Ramos (cell line): ENCODE measurements at regions not wholly inside any gene's neighbourhood (a gene's known extent, or its start where the extent isn't known, plus 50 kb on each side); places are given as distances from the start of the nearest gene placed in this dataset.

Experiments
- in situ Hi-C: fragments of 300-500 bp; cut with MboI; formaldehyde crosslinking; loops from one replicate; pipeline ENCODE4 v1.14.3; 2022; ENCODE audit warnings: low sequenced_read_pairs; ENCODE audit not compliant: unreplicated experiment

DNA sequence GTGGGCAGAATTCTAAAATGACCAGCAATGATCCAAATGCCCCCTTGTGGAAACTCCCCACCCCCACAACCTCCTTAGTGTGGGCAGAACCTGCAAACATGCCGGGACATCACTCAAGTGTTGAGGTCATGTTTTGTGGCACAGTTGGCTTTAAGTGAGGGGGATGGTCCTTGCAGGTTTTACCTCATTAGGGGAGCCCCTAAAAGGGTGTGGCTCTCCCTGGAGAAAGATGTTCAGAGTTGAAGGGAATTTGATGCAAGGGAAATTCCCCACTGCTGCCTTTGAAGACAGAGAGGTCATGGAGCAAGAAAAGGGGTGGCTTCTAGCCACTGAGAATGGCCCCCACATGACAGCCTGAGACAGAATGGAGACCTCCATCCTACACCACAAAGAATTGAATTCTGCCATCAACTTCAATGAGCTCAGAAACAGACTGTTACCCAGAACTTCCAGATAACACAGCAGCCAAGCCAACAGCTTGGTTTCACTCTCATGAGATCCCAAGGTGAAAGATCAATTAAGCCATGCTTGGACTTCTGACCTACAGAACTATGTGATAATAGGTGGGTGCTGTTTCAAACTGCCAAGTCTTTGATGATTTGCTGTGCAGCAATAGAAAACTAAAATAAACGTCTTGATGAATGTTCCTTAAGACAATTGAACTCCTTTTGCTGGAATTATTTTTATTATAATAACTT is 103.4 kb downstream of the MED10 start:
- in situ Hi-C loops, result no loop called here

DNA sequence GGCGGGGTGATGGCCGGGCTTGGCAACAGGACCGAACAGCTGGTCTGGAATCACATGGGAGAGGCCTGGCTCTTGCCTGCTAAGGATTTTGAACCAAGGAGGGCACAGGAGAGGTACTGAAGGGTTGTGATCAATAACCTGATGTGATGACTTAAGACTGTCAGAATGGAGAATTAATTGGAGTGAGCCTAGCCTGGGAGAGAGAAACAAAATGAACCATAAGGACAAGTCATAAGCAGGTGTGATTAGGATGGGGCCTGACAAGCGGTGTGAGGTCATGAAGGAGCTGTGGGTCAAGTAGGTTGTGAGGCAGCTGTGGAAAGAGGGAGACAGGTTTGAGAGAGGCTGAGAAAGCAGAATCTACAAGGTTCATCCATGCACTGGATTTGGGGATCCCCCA is 104.6 kb downstream of the MED10 start:
- in situ Hi-C loops, result no loop called here

DNA sequence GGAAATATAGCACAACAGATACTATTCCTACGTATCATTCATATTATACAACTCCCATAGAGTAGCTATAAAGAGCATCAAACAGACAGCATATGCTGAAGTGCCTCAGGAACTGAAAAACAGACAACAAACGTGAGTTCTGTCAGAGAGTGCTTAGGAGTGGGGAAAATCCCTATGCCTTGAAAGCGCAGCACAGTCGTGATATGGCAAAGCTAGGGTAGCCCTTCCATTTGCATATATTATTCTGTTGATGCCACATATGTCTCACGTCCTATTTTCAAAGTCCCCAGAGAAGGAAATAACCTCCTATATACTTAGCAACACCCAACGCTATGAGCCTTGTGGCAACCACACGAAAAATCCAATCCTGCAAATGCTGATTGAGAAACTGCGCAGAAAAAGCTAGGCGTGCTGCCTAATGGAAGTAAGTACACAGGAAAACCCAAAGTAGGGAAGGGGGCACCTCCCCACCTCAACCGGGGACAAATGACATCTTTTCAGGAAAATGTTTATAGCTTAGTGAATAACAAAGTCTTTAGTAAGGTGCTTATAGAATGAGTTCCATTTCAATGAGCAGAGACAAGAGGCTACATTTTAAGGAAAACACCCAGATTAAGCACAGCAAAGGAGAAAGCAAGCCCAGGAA is 105.1 kb downstream of the MED10 start:
- in situ Hi-C loops, result no loop called here

DNA sequence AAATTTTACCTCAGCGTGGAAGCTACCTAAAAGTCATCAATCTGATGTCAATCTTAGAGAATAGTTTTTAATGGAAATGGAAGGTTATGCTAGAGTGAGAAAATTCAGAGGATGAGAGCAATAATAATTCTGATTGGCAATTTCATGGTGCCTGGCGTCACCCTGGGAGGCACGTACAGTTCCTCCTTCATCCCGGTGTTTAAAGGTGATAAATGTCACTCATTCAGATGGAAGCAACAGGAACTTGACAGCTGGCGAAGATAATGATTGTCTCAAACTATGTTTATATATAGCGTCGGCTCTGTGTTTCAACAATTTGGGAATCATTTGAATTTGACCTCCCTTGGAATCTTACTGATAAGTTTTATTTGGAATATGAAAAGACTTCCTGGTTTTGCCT is 108.4 kb downstream of the MED10 start:
- in situ Hi-C loops, result no loop called here

DNA sequence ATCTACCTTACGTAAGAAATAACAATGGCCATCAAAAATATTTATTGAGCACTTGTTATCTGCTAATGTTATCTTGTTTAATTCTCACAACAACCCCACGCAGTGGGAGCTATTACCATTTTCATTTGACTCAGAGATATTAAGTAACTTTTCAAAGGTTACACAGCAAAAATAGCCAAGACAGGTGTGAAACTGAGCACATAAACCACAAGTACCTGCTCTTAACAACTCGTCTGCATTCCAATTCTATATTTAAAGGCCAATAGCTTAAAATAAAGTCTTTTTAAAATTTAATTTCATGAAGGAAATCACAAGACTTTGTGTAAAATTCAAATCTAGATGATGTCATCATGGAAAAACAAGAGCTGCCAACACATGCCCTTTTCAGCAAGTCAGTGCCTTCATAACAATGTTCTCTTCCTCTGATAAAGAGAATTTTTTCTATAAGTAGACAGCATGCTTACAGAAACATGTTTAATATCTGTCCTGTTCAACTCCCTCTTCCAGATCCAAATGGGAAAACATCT is 111.6 kb downstream of the MED10 start:
- in situ Hi-C loops, result no loop called here

DNA sequence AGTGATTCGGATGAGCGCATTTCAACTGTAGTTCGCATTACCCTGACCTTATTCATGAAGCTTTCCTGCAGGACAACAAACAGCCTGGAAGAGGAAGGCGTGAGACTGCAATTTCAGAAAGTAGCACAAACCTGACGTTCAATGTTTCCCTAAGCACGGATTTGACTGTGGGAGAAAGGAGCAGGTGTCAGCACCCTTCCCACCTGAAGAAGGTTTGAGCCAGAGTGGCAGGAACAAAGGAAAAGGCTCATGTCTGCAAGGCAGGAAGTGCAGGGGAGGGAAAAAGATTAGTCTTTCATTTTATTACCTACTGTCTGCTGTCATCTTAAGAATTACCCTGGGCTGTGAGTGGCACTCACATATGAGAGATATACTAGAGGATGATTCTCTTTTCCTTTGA is 114.0 kb downstream of the MED10 start:
- in situ Hi-C loops, result no loop called here

DNA sequence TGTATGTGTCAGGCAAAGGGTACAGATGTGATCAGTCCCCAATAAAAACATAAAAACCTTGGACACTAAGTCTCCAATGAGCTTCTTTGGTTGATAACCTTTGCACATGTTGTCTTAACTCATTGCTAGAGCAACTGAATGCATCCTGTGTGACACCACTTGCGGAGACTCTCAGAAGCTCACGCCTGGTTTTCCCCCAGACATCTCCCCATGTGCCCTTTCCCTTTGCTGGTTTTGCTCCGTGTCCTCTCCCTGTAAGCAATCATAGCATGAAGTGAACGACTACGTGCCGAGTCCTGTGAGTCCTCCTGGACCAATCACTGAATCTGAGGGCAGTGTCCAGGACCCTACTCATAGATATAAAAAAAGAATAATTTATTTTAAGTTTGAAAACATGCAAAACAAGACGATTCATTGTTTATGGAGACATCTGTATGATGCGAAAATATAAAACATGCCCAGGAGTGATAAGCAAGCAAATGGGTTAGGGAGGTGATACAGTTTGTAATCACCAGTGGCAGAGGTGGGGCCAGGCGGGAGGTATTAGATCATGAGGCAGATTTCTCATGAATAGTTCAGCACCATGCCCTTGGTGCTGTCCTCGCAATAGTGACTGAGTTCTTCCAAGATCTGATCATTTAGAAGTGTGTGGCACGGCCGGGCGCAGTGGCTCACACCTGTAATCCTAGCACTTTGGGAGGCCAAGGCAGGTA is 115.5 kb downstream of the MED10 start:
- in situ Hi-C loops, result no loop called here

DNA sequence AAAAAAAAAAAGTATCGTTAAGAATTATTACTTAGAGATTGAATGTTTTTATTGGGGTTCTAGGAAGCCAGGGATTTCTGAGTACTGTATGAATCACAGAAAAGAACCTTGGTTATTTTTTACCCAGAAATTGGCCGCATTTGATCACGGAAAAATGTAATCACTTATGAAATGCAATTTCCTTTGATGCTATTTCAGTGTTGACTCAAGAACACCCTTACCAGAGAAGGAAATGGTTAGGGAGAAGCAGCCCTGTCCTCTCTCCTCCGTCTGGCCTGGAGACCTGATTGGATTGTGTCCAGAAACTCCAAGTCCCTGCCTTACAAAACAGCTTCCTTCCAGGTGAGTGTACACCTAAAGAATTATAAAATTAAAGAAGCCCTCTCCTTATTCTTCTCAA is 116.7 kb downstream of the MED10 start:
- in situ Hi-C loops, result no loop called here

DNA sequence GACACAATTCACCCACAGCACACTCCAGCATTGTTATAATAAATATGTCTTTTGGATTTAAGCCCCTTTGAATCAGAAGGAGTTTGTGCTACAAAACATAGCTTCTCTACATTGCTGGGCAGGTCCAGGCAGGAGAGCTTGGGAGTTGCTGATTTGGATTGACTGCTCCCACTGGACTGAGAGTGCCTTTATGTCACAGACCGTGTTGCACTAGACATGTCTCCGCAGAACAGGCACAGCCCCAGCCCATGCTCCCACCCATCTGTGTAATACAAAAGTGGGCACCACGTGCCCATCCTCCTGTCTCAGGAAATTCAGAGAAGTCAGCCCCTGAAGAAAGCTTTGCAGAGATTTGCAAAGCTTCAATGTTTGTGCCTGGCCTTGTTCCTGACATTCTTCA is 117.1 kb downstream of the MED10 start:
- in situ Hi-C loops, result no loop called here

DNA sequence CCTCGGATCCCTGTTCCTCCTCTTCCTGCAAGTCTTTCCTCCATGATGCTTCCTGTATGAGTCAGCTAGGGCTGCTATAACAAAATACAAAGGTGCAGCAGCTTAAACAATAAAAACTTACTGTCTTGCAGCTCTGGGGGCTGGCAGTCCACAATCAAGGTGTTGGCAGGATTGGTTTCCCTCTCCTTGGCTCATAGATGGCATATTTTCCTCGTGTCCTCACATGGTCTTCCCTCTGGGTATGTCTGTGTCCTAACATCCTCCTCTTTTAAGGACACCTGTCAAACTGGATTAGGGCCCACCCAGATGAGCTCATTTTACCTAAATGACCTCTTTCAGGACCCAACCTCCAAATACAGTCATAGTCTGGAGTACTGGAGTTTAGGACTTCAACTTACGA is 117.5 kb downstream of the MED10 start:
- in situ Hi-C loops, result no loop called here

DNA sequence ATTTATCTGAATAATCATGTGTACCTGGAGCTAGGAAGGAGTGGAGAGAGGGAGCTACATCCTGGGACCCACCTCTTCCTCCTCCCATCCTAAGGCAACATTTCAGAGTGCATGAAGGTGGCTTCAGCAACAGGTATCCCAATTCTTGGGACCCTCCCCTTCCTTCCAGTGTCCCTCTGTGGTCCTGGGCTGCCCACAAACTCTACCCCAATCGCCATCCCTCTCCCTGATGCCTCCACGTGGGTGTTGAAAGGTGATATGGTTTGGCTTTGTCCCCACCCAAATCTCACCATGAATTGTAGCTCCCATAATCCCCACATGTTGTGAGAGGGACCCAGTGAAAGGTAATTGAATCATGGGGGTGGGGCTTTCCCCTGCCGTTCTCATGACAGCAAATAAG is 121.4 kb downstream of the MED10 start:
- in situ Hi-C loops, result no loop called here

DNA sequence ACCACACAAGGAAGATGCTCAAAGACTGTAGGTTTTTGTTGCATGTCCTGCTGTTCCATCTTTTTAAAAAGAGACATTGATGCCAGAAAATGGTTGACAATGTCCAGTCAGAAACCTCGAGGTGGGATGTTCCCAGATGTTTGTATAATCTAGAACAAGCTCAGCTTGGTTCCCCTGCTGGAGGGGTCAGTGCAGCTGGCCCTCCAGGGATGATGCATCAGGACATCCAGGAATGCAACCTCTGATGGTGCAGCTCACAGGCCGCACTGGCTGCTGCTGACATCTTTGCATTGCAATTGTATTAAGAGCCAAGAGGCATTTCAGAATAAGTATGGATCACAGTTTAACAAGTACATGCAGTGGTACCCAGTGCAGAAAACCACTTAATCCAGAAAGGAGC is 122.4 kb downstream of the MED10 start:
- in situ Hi-C loops, result no loop called here

DNA sequence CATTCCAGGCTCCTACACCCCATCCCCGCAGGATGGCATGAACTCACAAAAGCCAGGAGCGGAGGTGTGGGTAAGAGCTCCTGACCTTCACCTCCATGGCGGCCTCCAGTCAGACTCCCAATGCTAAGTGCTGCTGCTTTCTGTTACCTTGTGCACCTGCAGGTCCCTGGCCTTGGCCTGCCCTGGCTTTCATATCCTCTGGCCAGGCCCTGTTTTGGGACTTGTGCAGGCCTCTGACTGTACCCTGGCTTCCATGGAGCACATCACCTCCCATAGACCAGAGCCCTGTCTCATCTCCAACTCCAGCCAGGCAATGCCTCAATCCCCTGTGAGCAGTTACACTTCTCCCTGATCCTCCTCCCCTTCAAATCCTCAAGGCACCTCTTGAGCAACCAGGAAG is 124.5 kb downstream of the MED10 start:
- in situ Hi-C loops, result no loop called here

DNA sequence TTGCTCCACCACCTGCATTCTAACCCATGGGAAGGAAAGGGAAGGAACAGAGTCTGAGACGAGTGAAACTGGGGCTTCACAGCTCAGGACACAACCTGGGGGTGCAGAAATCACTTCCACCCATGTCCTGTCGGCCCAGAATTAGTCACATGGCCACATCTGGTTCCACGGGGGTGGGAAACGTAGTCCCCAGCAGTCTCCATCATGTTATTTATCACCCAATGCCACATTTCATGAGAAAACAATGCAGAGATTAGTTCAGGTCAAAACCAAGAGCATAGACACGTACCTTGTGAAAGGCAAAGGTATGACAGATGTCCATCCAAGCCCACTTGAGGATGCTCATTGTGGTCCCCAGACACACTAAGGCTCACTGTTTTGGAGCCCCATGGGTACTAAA is 125.1 kb downstream of the MED10 start:
- in situ Hi-C loops, result no loop called here

DNA sequence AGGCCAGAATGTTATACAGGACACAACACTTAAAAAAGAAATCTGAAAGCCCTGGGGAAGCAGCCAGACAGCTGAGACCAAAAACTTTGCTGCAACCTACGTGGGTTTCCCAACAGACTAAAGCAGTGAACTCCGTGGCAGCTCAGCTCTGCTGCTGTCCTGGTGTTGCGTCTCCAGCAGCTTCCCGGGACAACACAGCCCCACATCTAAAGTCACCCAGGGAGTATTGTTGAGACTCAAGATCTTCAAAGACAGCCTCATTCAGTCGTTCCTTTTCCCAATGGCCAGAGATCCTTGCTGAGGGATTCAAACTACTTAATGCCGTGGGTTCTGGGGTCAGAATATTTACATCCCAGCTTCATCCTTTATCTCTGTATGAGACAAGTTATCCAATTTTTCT is 125.8 kb downstream of the MED10 start:
- in situ Hi-C loops, result no loop called here

DNA sequence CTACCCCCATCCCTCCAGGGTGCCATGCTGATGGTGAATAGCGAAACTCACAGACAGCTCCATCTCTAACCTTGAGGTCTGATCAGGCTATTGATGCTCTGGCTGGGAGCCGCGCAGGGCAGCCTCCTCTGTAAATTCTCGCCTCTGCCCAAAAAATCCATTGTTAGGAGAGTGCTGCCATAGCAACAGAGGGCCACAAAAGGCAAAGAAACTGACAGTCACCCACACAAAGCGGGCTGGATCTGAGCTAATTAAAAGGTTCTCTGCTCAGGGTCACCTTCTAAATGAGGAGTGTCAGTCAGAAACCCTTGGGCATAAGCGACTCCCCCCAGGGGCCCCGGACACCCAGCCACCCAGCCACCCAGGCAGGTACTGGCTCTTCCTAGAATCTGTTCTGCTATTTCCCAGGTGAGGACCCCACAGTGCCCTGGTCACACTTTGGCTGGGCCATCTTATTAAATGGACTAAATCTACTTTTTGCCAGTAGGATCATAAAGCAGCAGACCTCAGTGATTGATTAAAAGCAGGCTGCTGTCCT is 126.7 kb downstream of the MED10 start:
- in situ Hi-C loops, result no loop called here

DNA sequence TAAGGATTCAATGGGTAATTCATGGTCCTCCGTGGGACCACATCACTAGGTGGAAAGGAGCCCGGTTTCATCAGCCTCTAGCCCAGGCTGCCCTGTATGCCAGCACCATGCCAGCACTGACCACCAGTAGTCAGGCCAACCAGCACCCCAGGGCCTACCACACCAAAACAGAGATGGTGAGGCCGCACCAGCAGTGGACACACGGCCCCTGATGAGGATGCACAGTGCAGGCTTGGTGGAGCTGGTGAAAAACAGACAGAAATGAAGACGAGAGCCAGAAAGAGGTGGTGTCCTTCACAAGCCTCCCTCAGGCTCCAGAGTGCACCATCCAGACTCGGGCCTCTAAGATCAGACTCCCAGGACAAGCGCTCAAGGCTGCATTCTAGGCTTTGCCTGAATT is 128.2 kb downstream of the MED10 start:
- in situ Hi-C loops, result no loop called here

DNA sequence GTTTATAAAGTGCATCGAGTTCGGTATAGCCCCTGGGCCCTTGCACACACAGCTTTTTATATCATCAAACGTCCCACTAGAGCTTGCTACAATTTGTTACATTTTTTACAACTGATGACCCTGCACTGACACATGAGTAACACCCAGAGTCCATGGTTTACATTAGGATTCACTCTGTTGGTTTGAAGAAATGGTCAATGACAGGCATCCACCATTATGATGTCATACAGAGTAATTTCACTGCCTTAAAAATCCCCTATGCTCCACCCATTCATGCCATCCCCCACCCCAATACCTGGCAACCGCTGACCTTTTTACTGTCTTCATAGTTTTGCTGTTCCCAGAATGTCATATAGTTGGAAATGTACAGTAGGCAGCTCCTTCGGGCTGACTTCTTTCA is 130.2 kb downstream of the MED10 start:
- in situ Hi-C loops, result no loop called here

DNA sequence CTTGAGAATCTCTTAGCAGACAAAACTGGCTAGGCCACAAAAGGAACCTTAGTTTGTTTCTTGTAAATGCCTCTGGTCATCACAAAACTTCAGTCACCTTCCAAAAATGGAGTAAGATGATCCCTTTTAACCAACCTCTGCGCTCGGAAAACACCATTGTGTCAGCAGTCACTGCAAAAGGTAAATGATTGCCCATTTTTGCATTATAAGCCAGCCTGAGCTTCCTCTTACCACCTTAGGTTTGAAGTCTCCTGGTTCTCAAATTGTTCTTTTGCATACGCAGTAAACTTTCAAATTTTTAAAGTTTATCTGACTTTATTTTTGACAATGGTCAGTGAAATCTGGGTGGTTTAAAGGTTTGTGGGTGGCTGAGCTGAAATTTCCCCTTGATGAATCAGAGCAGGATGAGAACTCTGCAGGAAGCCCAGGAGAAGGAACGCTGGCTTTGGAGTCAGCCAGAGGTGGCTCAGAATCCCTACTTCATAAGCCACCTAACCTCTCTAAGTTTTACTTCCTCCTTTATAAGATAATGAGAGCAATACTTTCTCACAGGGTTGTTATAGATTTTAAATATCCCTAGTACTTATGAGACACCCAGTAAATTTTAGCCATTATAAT is 131.4 kb downstream of the MED10 start:
- in situ Hi-C loops, result no loop called here

DNA sequence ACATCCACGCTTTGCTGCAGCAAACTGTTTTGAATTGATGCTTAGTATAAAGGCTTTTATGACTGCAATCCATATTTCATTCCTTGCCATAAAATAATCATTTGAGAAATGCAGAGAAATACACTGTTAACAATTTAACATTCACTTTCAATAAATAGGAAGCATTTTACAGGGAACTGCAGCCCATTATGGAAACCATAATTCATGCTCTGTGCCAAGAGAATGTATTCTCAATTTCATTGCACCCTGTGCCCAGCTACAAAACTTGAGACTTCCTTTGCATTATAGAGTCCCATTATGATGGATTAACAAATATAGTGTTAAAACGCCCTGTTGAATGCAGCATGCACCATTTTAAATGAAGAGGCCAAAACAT is 134.0 kb downstream of the MED10 start:
- in situ Hi-C loops, result no loop called here
